ENCODE measurements at regions not wholly inside any gene's neighbourhood (a gene's known extent, or its start where the extent isn't known, plus 50 kb on each side); places are given as distances from the start of the nearest gene placed in this dataset.

- TF ChIP-seq, protein P1, sequence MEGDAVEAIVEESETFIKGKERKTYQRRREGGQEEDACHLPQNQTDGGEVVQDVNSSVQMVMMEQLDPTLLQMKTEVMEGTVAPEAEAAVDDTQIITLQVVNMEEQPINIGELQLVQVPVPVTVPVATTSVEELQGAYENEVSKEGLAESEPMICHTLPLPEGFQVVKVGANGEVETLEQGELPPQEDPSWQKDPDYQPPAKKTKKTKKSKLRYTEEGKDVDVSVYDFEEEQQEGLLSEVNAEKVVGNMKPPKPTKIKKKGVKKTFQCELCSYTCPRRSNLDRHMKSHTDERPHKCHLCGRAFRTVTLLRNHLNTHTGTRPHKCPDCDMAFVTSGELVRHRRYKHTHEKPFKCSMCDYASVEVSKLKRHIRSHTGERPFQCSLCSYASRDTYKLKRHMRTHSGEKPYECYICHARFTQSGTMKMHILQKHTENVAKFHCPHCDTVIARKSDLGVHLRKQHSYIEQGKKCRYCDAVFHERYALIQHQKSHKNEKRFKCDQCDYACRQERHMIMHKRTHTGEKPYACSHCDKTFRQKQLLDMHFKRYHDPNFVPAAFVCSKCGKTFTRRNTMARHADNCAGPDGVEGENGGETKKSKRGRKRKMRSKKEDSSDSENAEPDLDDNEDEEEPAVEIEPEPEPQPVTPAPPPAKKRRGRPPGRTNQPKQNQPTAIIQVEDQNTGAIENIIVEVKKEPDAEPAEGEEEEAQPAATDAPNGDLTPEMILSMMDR (IDR thresholded peaks at IDR 0.05; ENCODE audit: insufficient read depth, low read length, poor library complexity, severe bottlenecking): no peak
- TF ChIP-seq EZH2phosphoT487 (conservative IDR thresholded peaks at IDR 0.05; ENCODE audit: low read length): no peak
Observed at GRCh38 chr9:89880161-89880560, 275.3 kb downstream of the GADD45G start.

All from SU-DHL-6 (cell line).